Breast epithelium (tissue), 4 donors: ENCODE measurements at regions not wholly inside any gene's neighbourhood (a gene's known extent, or its start where the extent isn't known, plus 50 kb on each side); places are given as distances from the start of the nearest gene placed in this dataset.

Experiments used
- DNase-seq, 2 donors: peaks; one replicate each; pipeline ENCODE4 v3.0.0-alpha.2; 2019; ENCODE audit warnings: low spot score in 2 of 2
- H3K27ac ChIP-seq, 2 donors: fragments of 200-600 bp; sonication (generic) in 1 of 2; one replicate each; pipeline ENCODE4 v1.5.1; 2016 to 2019; ENCODE audit warnings: mild to moderate bottlenecking in 1 of 2
- H3K27me3 ChIP-seq, 2 donors: fragments of 200-600 bp; sonication (generic) in 1 of 2; one replicate each; pipeline versions ENCODE4 v1.5.1 to v1.6.0; 2017 to 2019; ENCODE audit warnings: control low read depth in 1 of 2, mild to moderate bottlenecking in 1 of 2
- H3K36me3 ChIP-seq: fragments of 200-600 bp; one replicate; pipeline ENCODE4 v1.5.1; 2019
- H3K4me1 ChIP-seq, 2 donors: fragments of 200-600 bp; sonication (generic); one replicate each; pipeline ENCODE4 v1.5.1; 2016 to 2019; ENCODE audit warnings: control low read depth in 1 of 2
- H3K4me3 ChIP-seq, 3 donors: fragments of 200-600 bp; sonication (generic); 1 replicate in 2 of 3; 2 replicates in 1 of 3; pipeline ENCODE4 v1.5.1; 2016 to 2019; ENCODE audit warnings: mild to moderate bottlenecking in 3 of 3, moderate library complexity in 2 of 3
- H3K9me3 ChIP-seq, 2 donors: fragments of 200-600 bp; sonication (generic) in 1 of 2; one replicate each; pipeline ENCODE4 v1.5.1; 2016 to 2019; ENCODE audit warnings: control low read depth in 1 of 2
- POLR2A ChIP-seq: fragments of 450-650 bp; IDR thresholded peaks from one replicate; pipeline ENCODE4 v1.6.1; 2016; ENCODE audit warnings: antibody characterized with exemption, mild to moderate bottlenecking, moderate library complexity
- POLR2AphosphoS5 ChIP-seq, 3 donors: sonication (generic); formaldehyde crosslinking; IDR thresholded peaks; one replicate each; pipeline ENCODE4 v1.6.1; 2017; ENCODE audit warnings: antibody characterized with exemption in 3 of 3
- intact Hi-C: fragments of 100-400 bp; cut with DNase I; formaldehyde crosslinking; loops from one replicate; pipeline ENCODE4 v1.15.1; 2023; ENCODE audit warnings: low total_unique reads
- TF ChIP-seq, protein P1 (sequence below), 3 donors: fragments of 450-650 bp; IDR thresholded peaks; one replicate each; pipeline ENCODE4 v1.5.1; 2016 to 2017; ENCODE audit warnings: antibody characterized with exemption in 3 of 3, mild to moderate bottlenecking in 3 of 3, moderate library complexity in 3 of 3

DNA sequence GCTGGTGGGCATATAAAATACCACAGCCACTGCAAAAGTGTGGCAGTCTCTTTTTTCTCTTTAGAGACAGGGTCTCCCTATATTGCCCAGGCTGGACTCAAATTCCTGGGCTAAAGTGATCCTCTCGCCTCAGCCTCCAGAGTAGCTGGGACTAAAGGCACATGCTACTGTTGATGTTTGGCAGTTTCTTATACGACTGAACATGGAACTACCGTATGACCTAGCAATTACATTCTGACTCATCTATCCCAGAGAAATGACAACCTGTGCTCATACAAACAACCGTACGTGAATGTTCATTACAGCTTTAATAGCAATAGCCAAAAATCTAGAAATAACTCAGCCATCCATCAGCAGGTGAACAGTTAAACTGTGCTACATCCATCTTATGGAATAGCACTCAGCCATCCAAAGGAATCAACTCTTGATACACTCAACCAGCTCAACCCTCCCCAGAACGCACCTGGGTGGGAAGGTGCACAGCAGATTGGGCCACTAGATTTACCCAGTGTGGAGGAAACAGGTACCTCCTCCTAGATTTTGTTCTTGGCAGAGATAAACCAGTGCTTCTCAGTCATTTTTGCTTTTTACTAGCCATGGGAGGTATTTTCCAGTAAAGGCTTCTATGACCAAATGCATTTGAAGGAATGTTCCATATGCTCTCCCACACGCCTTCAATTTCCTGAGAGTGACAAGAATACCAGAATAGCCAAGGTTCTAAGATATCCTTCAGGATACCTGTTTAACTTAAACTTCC, 130.5 kb downstream of the MED15 start:
- H3K4me3 ChIP-seq: no peak overlapping the region
- no peak for DNase-seq
- H3K27ac ChIP-seq: no peak overlapping the region
- TF ChIP-seq, protein P1, sequence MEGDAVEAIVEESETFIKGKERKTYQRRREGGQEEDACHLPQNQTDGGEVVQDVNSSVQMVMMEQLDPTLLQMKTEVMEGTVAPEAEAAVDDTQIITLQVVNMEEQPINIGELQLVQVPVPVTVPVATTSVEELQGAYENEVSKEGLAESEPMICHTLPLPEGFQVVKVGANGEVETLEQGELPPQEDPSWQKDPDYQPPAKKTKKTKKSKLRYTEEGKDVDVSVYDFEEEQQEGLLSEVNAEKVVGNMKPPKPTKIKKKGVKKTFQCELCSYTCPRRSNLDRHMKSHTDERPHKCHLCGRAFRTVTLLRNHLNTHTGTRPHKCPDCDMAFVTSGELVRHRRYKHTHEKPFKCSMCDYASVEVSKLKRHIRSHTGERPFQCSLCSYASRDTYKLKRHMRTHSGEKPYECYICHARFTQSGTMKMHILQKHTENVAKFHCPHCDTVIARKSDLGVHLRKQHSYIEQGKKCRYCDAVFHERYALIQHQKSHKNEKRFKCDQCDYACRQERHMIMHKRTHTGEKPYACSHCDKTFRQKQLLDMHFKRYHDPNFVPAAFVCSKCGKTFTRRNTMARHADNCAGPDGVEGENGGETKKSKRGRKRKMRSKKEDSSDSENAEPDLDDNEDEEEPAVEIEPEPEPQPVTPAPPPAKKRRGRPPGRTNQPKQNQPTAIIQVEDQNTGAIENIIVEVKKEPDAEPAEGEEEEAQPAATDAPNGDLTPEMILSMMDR (IDR thresholded peaks at IDR 0.05): no peak
- TF ChIP-seq POLR2AphosphoS5 (IDR thresholded peaks at IDR 0.05) (no peak), POLR2A (no peak)
- H3K27me3 ChIP-seq: peaks cover 0 to 13% of the 10 kb centered on the region in 2 donors
- intact Hi-C loops: no loop called here
- no peaks in the 10 kb centered on the region for H3K4me1 ChIP-seq
- H3K9me3 ChIP-seq: no peaks in the 10 kb centered on the region
- no peaks in the 10 kb centered on the region for H3K36me3 ChIP-seq

DNA sequence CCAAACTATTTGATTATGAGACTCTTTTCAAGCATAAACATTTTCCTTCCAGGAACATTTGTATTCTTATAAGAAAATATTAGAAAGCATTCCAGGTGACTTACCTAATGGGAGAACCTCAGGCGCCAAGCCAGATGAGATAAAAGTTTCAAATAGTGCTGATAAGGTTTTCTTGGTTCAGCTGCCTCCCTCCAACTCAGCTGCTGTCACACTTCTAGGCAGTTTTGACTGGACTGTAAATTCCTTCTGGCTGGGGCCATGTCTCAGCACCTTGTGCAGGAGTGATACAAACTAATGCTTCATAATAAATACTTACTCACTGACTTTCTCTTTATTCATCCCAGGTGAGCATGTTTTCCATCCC, 131.1 kb downstream of the MED15 start:
- Histone ChIP-seq H3K27me3 (peaks cover 0 to 13% of the 10 kb centered on the region in 2 donors), H3K4me3 (no peak overlapping the region), H3K27ac (no peak overlapping the region), H3K9me3 (no peaks in the 10 kb centered on the region), H3K36me3 (no peaks in the 10 kb centered on the region), H3K4me1 (no peaks in the 10 kb centered on the region)
- no peak for TF ChIP-seq POLR2A
- TF ChIP-seq POLR2AphosphoS5 (IDR thresholded peaks at IDR 0.05): no peak
- TF ChIP-seq, protein P1 (IDR thresholded peaks at IDR 0.05): no peak
- no peak for DNase-seq
- intact Hi-C loops: no loop called here

DNA sequence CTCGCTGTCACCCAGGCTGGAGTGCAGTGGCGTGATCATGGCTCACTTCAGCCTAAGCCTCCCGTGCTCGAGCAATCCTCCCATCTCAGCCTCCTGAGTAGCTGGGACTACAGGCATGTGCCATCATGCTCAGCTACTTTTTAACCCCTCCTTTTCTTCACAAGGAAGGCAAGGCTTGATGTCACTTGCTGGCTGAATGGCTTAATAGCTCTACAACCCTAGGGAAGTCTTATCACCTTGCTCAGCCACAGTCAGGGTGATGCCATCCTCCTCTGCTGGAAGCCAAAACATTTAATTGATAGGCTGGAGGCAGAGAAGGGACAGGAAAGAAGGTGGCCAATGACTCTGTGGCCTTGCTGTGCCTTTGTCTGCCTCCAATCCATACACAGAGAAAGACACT, 131.9 kb downstream of the MED15 start:
- no peak overlapping the region for H3K27ac ChIP-seq
- DNase-seq: no peak
- no peak overlapping the region for H3K4me3 ChIP-seq
- no peak for TF ChIP-seq POLR2AphosphoS5 (IDR thresholded peaks at IDR 0.05)
- TF ChIP-seq POLR2A: no peak
- TF ChIP-seq, protein P1 (IDR thresholded peaks at IDR 0.05): no peak
- intact Hi-C loops: no loop called here
- no peaks in the 10 kb centered on the region for H3K36me3 ChIP-seq
- H3K9me3 ChIP-seq: no peaks in the 10 kb centered on the region
- H3K27me3 ChIP-seq: peaks cover 0 to 13% of the 10 kb centered on the region in 2 donors
- no peaks in the 10 kb centered on the region for H3K4me1 ChIP-seq

DNA sequence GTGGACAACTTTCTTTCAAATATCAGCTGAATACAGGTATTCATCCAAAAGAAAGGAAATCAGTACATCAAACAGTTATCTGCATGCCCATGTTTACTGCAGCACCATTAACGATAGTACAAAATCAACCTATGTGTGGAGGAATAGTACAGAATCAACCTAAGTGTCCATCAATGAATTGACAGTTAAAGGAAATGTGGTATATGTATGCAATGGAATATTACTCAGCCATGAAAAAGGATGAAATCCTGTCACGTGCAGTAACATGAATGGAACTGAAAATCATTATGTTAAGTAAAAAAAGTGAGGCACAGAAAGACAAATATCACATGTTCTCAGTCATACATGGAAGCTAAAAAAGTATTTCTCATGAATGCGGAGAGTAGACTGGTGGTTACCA, 132.3 kb downstream of the MED15 start:
- no peaks in the 10 kb centered on the region for H3K9me3 ChIP-seq
- no peak overlapping the region for H3K4me3 ChIP-seq
- no peaks in the 10 kb centered on the region for H3K36me3 ChIP-seq
- H3K27ac ChIP-seq: no peak overlapping the region
- TF ChIP-seq POLR2A (no peak), POLR2AphosphoS5 (IDR thresholded peaks at IDR 0.05) (no peak)
- TF ChIP-seq, protein P1 (IDR thresholded peaks at IDR 0.05): no peak
- intact Hi-C loops: no loop called here
- peaks cover 0 to 13% of the 10 kb centered on the region in 2 donors for H3K27me3 ChIP-seq
- no peaks in the 10 kb centered on the region for H3K4me1 ChIP-seq
- no peak for DNase-seq

DNA sequence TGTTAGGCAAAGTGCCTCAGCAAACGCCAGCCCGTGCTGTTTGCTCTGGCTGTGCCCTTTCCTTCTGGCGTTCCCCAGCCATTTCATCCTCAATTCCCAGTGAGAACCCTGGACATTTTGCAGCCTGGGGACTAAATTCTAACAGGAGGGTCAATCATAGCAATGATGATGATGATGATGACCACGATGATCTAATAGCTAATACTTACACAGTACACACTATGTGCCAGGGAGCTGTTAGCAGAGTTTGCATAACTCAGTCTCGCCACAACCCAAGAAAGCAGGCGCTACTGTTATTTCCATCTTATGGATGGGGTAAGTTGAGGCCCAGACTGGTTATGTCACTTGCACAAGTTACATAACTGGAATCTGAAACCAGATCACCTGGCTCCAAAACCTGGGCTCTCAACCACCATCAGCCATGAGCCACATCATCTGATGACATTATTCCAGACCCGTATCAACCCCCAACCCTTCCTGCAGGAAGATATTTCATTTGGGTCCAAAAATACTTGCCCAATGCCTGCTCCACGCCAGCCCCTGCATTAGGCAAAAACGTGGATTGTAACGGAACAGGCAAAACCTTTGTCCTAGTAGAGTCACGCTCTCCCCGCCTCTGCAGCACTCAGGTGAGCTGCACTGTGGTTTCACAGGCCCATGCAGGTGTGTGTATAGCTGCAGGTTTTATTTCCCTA, 132.6 kb upstream of the SERPIND1 start:
- intact Hi-C loops: no loop called here
- Histone ChIP-seq H3K4me1 (no peaks in the 10 kb centered on the region), H3K4me3 (no peak overlapping the region), H3K36me3 (no peaks in the 10 kb centered on the region), H3K27me3 (peaks cover 0 to 4% of the 10 kb centered on the region in 2 donors), H3K27ac (no peak overlapping the region), H3K9me3 (no peaks in the 10 kb centered on the region)
- TF ChIP-seq POLR2AphosphoS5 (IDR thresholded peaks at IDR 0.05): no peak
- DNase-seq: peak in 1 of 2 donors; percentile 12
